C4-2B (cell line): ENCODE measurements at regions not wholly inside any gene's neighbourhood (a gene's known extent, or its start where the extent isn't known, plus 50 kb on each side); places are given as distances from the start of the nearest gene placed in this dataset.

Experiments
- H3K27ac ChIP-seq: fragments of 450-650 bp; 2 replicates; pipeline ENCODE4 v1.5.1; 2017
- ZFX ChIP-seq: fragments of 450-650 bp; IDR thresholded peaks from 2 replicates; pipeline ENCODE4 v1.6.1; 2017
- TF ChIP-seq, protein P1 (sequence below): fragments of 450-650 bp; conservative IDR thresholded peaks from 2 replicates; pipeline ENCODE4 v1.5.1; 2017; ENCODE audit warnings: mild to moderate bottlenecking

DNA sequence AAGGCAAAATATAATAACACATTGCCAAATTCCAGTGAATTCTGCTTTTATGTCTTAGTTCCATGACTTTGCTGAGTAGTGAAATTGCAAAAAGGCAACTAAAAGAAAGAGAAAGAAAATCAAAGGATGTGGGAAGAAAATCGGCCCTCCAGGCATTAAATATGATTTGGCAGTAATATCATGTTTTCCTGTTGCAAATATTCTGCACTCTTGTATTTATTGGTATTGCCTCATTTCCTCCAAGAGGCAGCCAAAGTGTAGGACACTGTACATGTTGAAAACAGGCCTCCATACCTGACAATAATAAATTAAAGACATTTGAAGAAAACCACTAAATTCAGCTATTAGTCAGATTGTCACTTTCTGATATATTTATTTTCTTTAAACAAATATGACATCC, 460.0 kb upstream of the NOX3 start:
- H3K27ac ChIP-seq: no peak overlapping the region
- TF ChIP-seq ZFX: no peak
- TF ChIP-seq, protein P1, sequence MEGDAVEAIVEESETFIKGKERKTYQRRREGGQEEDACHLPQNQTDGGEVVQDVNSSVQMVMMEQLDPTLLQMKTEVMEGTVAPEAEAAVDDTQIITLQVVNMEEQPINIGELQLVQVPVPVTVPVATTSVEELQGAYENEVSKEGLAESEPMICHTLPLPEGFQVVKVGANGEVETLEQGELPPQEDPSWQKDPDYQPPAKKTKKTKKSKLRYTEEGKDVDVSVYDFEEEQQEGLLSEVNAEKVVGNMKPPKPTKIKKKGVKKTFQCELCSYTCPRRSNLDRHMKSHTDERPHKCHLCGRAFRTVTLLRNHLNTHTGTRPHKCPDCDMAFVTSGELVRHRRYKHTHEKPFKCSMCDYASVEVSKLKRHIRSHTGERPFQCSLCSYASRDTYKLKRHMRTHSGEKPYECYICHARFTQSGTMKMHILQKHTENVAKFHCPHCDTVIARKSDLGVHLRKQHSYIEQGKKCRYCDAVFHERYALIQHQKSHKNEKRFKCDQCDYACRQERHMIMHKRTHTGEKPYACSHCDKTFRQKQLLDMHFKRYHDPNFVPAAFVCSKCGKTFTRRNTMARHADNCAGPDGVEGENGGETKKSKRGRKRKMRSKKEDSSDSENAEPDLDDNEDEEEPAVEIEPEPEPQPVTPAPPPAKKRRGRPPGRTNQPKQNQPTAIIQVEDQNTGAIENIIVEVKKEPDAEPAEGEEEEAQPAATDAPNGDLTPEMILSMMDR: no peak

DNA sequence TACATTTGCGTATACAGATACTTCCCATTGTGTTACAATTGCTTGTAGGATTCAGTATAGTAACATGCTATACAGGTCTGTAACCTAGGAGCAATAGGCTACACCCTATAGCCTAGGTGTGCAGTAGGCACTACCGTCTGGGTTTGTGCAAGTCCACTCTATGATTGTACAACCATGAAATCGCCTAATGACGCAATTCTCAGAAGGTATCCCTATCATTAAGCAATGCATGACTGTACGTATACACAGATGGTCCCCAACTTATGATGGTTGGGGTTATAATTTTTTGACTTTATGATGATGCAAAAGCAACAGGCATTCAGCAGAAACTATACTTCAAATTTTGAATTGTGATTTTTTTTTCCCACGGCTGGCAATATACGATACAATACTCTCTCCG, 458.2 kb upstream of the NOX3 start:
- no peak overlapping the region for H3K27ac ChIP-seq
- TF ChIP-seq, protein P1: no peak
- TF ChIP-seq ZFX: no peak

DNA sequence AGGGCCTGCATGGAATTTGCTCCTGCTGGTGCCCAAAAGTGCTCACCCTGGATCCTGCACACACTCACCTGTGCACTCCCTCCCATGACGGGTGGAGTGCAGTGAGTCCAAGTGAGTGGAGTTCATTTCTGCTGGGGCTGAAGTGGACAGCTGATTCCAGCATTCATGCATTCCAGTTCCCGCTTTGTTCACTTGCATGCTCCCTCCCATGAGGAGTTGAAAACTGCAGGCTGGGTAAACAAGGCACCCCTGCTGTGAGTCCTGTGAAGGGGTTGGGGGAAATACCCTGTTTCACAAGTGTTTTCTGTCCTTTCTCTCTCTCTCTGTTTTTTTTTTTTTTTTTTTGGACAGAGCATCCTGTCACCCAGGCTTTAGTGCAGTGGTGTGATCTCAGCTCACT, 454.1 kb upstream of the NOX3 start:
- TF ChIP-seq ZFX: no peak
- TF ChIP-seq, protein P1: no peak
- H3K27ac ChIP-seq: no peak overlapping the region

DNA sequence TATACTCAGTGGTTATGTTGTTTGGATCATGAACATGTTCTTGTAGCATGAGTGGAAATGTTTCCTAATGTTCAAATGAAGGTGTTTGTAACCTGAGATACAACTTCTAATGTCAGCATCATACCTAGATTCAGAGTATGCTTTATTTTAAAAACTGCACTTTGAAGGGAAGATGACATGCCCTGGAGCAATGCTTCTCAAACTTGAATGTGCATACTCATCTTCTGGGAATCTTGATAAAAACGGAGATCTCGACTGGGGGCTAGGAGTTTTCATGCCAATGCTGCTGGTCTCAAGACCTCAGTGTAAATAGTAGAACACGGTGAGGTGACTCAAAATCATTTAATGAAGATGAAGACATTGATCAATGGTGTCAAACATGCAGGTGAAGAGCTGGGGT, 440.0 kb upstream of the NOX3 start:
- no peak overlapping the region for H3K27ac ChIP-seq
- no peak for TF ChIP-seq ZFX
- TF ChIP-seq, protein P1: no peak

DNA sequence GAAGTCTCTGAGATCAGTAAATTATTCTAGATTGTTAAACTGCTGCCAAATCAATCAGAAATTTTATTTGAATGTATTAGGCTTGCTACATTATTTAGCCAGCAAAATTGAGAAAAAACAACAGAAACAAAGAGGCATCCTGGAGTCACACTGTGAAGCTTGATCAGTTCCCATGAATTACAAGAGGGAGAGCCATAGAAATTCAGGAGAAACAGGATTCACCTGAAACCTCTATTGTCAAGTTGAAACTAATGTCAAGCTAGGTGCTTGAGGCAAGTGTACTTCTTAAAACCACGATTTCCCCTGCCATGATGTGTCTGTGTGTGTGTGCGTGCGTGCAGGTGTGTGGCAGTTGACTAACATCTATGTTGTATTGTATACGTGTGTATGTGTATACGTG, 439.1 kb upstream of the NOX3 start:
- no peak for TF ChIP-seq ZFX
- no peak overlapping the region for H3K27ac ChIP-seq

DNA sequence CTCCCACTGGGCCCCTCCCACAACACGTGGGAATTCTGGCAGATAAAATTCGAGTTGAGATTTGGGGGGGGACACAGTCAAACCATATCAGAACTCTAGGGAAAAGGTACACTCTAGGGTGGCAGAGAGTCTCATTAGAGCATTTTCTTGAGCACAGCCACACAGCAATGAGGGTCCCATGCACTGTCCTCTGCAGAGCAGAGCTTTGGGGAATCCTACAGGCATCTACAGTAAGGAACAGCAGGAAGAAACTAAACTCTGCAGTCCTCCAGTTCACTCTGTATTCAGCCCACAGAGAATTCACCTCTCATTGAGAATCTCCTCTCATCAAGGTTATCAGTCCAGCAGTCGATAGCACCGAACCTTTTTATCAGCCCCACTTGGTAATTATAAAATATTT, 438.6 kb upstream of the NOX3 start:
- TF ChIP-seq, protein P1: no peak
- no peak for TF ChIP-seq ZFX
- no peak overlapping the region for H3K27ac ChIP-seq

DNA sequence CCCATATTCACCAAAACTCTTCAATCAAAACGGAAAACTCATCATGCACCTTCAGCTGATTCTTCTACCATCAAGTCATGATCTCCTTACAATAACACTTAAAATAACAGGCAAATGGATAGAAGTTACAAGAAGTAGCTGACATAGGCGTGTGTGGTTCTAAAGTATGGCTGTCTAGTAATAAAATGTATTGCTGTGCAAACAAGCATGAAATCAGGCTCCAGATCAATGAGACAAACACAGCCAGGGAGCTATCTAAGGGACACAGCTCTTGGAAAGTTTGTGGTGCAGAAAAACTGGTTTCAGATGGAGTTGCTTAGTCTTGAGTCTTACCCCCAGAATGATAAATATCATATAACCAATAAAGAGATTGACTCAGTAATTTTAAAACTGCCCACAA, 434.8 kb upstream of the NOX3 start:
- no peak for TF ChIP-seq ZFX
- TF ChIP-seq, protein P1: no peak
- H3K27ac ChIP-seq: no peak overlapping the region

DNA sequence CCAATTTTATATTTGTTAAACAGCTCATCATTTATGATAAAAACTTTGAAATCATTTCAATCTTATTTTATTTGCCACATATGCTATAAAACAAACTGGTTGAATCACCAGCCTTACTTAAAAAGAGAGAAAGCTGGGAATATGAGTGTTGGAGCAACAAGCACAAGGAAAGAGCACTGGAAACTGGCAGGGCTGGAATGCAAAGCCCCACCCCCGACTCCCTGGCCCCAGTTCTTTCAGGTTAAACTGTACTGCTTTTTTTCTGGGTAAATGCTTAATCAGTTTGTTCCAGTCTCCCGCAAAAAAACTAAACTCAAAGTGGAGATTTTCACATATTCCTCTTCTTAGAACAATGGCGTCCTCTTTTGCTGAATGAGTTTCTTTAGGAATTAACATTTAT, 433.8 kb upstream of the NOX3 start:
- TF ChIP-seq, protein P1: no peak
- no peak for TF ChIP-seq ZFX
- no peak overlapping the region for H3K27ac ChIP-seq
